ENCODE measurements at regions not wholly inside any gene's neighbourhood (a gene's known extent, or its start where the extent isn't known, plus 50 kb on each side); places are given as distances from the start of the nearest gene placed in this dataset.

GRCh38 chr2:18408638-18409037 lies 151.8 kb downstream of the RDH14 start:
- TF ChIP-seq CTCF (IDR thresholded peaks at IDR 0.05; ENCODE audit: insufficient read depth, low read length, poor library complexity, severe bottlenecking) (no peak), EZH2phosphoT487 (conservative IDR thresholded peaks at IDR 0.05; ENCODE audit: low read length) (no peak)
